MCF 10A (cell line): ENCODE measurements at regions not wholly inside any gene's neighbourhood (a gene's known extent, or its start where the extent isn't known, plus 50 kb on each side); places are given as distances from the start of the nearest gene placed in this dataset.

Source experiments
- BruUV-seq: library from RNA; stranded (reverse); fragments of 400-500 nt; replicated peaks from 2 replicates; lab custom pipeline; 2021; lab: Mats Ljungman, UMichigan
- CTCF ChIA-PET: fragments of 300-600 bp; sonication (Branson Sonifier 250); formaldehyde crosslinking; extraction: SDS; loops from one replicate; lab custom pipeline; 2021; ENCODE audit warnings: antibody characterized with exemption, inconsistent platforms; lab: Yijun Ruan, JAX
- POLR2A ChIA-PET: fragments of 300-600, 350-650 bp; sonication (Branson Sonifier 250); formaldehyde crosslinking; extraction: SDS; loops from one replicate; lab custom pipeline; 2020; ENCODE audit warnings: antibody characterized with exemption, inconsistent platforms; lab: Yijun Ruan, JAX
- DNase-seq: peaks from one replicate; pipeline ENCODE4 v3.0.0-alpha.2; 2018; ENCODE audit not compliant: unreplicated experiment
- H3K27ac Mint-ChIP-seq: one replicate; pipeline ENCODE4 v1.8.0; 2022; ENCODE audit warnings: mild to moderate bottlenecking, low read depth, mixed read lengths; ENCODE audit not compliant: unreplicated experiment
- H3K27me3 Mint-ChIP-seq: one replicate; pipeline ENCODE4 v1.8.0; 2022; ENCODE audit warnings: mixed read lengths; ENCODE audit not compliant: insufficient read depth, unreplicated experiment
- H3K36me3 Mint-ChIP-seq: one replicate; pipeline ENCODE4 v1.8.0; 2022; ENCODE audit warnings: mild to moderate bottlenecking, moderate library complexity, mixed read lengths; ENCODE audit not compliant: insufficient read depth, unreplicated experiment
- H3K4me1 Mint-ChIP-seq: one replicate; pipeline ENCODE4 v1.8.0; 2022; ENCODE audit warnings: mixed read lengths; ENCODE audit not compliant: insufficient read depth, unreplicated experiment
- H3K4me3 Mint-ChIP-seq: one replicate; pipeline ENCODE4 v1.8.0; 2022; ENCODE audit warnings: mild to moderate bottlenecking, moderate library complexity, mixed read lengths; ENCODE audit not compliant: unreplicated experiment
- H3K9me3 Mint-ChIP-seq: one replicate; pipeline ENCODE4 v1.8.0; 2022; ENCODE audit warnings: mixed read lengths; ENCODE audit not compliant: unreplicated experiment
- intact Hi-C: fragments of 100-400 bp; cut with micrococcal nuclease; formaldehyde crosslinking; loops from 2 replicates; pipeline ENCODE4 v1.14.1; 2022
- TF ChIP-seq, protein P1 (sequence below): fragments of 200-600 bp; IDR thresholded peaks from one replicate; pipeline ENCODE4 v1.8.0; 2022; ENCODE audit warnings: antibody characterized with exemption, mild to moderate bottlenecking; ENCODE audit not compliant: unreplicated experiment

DNA sequence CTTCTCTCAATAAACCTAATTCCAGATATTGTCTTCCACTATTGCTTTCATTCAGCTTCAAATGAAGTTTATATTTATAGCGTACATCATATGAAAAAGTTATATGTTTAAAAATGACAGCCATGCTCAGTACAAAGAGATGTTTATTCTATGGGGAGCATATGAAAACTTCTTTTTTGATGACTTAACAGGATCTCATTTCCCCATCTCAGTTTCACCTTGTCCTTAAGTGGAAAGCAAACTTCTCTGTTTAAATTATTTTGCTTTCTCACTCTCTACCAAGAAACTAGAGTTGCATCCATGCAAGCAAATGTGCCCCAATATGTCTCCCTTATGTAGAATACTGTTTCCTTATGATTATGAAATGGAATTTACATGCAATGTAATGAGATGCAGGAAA, 799.5 kb upstream of the RGS18 start:
- intact Hi-C loops: no loop called here
- H3K36me3 Mint-ChIP-seq: no peaks in the 10 kb centered on the region
- no peak for DNase-seq
- H3K4me3 Mint-ChIP-seq: no peak overlapping the region
- H3K9me3 Mint-ChIP-seq: no peaks in the 10 kb centered on the region
- no TSS peak for BruUV-seq
- TF ChIP-seq, protein P1, sequence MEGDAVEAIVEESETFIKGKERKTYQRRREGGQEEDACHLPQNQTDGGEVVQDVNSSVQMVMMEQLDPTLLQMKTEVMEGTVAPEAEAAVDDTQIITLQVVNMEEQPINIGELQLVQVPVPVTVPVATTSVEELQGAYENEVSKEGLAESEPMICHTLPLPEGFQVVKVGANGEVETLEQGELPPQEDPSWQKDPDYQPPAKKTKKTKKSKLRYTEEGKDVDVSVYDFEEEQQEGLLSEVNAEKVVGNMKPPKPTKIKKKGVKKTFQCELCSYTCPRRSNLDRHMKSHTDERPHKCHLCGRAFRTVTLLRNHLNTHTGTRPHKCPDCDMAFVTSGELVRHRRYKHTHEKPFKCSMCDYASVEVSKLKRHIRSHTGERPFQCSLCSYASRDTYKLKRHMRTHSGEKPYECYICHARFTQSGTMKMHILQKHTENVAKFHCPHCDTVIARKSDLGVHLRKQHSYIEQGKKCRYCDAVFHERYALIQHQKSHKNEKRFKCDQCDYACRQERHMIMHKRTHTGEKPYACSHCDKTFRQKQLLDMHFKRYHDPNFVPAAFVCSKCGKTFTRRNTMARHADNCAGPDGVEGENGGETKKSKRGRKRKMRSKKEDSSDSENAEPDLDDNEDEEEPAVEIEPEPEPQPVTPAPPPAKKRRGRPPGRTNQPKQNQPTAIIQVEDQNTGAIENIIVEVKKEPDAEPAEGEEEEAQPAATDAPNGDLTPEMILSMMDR: no peak
- POLR2A ChIA-PET: interaction anchor here (0.6 kb wide), 1 partner anchor 91 kb away, joined by 3 read pairs; no protein-coding TSS in a partner anchor
- no peak overlapping the region for H3K27ac Mint-ChIP-seq
- H3K27me3 Mint-ChIP-seq: no peaks in the 10 kb centered on the region
- H3K4me1 Mint-ChIP-seq: no peaks in the 10 kb centered on the region
- CTCF ChIA-PET: no interaction called here

DNA sequence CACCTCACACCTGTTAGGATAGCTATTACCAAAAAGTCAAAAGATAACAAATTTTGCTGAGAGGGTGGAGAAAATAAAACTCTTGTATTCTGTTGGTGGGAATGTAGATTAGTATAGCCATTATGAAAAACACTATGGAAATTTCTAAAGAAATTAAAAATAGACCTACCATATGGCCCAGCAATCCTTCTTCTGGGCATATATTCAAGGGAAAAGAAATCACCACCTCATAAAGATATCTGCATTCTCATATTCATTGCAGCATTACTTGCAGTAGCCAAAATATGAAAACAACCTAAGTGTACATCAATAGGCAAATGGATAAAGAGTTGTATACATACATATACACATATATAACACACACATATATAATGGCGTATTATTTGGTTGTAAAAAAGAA, 791.6 kb upstream of the RGS18 start:
- TF ChIP-seq, protein P1: no peak
- no peak for DNase-seq
- intact Hi-C loops: no loop called here
- Mint-ChIP-seq H3K4me1 (peaks cover 5% of the 10 kb centered on the region), H3K4me3 (no peak overlapping the region), H3K9me3 (peaks cover 7% of the 10 kb centered on the region), H3K36me3 (no peaks in the 10 kb centered on the region), H3K27me3 (no peaks in the 10 kb centered on the region), H3K27ac (no peak overlapping the region)
- POLR2A ChIA-PET: no interaction called here
- CTCF ChIA-PET: no interaction called here
- BruUV-seq: no TSS peak

DNA sequence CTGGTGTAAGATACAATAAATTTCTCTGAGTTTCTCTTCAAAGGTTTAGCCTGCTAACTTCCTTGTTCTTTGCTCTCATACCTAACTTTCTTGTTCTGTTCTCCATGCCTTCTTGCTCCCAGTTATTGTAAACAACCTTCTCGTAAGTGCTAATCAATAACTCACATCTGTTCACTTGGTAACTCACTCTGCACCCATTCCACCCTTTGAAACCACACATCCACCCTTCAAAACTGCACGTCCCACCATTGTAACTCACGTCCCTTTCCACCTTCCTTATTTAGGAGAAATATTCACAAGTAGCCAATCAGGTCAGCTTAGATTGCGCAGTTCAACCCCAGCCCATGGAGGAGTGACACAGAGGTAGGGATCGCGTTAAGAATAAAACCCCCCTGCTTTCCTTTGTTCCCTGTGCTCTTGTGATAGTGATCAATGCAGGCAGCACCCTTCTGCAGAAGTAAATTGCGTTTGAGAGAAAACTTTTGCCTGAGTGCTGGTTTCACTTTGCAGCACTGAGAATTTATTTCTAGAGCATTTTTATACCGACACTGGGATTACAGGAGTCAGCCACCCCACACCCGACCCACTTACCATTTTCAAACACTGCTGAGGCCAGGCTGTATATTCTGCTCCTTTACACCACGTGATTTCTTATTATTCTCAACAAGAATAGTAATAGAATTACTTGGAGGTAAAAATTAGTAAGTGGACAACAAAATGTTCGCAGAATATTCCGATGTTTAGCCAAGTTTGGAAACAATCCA, 789.2 kb upstream of the RGS18 start:
- peaks cover 7% of the 10 kb centered on the region for H3K9me3 Mint-ChIP-seq
- ChIA-PET CTCF (no interaction called here), POLR2A (no interaction called here)
- intact Hi-C loops: no loop called here
- BruUV-seq: no TSS peak
- no peaks in the 10 kb centered on the region for H3K36me3 Mint-ChIP-seq
- H3K4me3 Mint-ChIP-seq: no peak overlapping the region
- H3K4me1 Mint-ChIP-seq: peaks cover 5% of the 10 kb centered on the region
- H3K27ac Mint-ChIP-seq: no peak overlapping the region
- H3K27me3 Mint-ChIP-seq: no peaks in the 10 kb centered on the region
- TF ChIP-seq, protein P1: no peak
- DNase-seq: no peak

DNA sequence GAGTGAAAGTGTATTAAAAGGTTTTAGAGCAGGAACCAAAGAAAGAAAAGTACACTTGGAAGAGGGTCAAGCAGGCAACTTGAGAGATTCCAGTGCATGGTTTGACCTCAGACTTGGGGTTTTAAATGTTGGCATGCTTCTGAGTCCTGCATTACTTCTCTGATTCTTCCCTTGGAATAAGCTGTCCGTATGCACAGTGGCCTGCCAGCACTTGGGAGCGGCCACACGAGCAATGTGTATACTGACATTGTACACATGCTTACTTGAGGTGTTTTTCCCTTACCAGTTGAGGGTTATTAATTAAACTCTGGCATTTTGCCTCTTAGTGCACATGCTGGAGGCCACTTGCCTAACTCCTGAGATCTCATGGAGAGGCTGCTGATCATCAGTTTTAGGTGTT, 786.6 kb upstream of the RGS18 start:
- Mint-ChIP-seq H3K9me3 (peaks cover 7% of the 10 kb centered on the region), H3K36me3 (no peaks in the 10 kb centered on the region), H3K27me3 (no peaks in the 10 kb centered on the region), H3K4me3 (no peak overlapping the region), H3K27ac (no peak overlapping the region), H3K4me1 (peaks cover 5% of the 10 kb centered on the region)
- ChIA-PET POLR2A (interaction anchor here (1.2 kb wide), 1 partner anchor 12 kb away, joined by 4 read pairs; no protein-coding TSS in a partner anchor), CTCF (no interaction called here)
- no peak for DNase-seq
- no TSS peak for BruUV-seq
- TF ChIP-seq, protein P1: no peak
- intact Hi-C loops: no loop called here
